NB4 (cell line): ENCODE measurements at regions not wholly inside any gene's neighbourhood (a gene's known extent, or its start where the extent isn't known, plus 50 kb on each side); places are given as distances from the start of the nearest gene placed in this dataset.

Source experiments
- CTCF ChIP-seq: IDR thresholded peaks from one replicate; pipeline ENCODE4 v1.5.1; 2012; ENCODE audit warnings: low read depth, low read length
- MAX ChIP-seq: IDR thresholded peaks from 2 replicates; pipeline ENCODE4 v1.6.1; 2011; ENCODE audit warnings: low read depth, low read length
- POLR2A ChIP-seq: IDR thresholded peaks from 2 replicates; pipeline ENCODE4 v1.6.1; 2011; ENCODE audit warnings: mild to moderate bottlenecking; ENCODE audit not compliant: insufficient read length; ENCODE audit errors: extremely low read depth

DNA sequence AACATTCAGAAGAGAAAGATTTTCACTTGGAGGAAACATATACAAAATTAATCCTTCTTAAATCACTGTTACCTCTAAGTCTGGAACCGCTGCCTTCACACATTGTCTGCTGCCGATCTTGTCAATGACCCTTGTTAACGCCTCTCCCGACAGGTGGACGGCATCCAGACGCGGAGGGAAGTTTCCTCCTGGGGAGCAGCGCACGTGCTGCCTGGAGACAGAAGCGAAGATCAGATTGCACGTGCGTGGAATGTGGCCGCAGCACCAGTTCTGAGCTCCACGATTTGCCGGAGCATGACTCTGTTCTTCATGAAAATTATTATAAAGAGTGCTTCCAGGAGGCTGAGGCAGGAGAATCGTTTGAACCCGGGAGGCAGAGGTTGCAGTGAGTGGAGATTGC is 183.6 kb upstream of the IRX4 start:
- TF ChIP-seq CTCF: no peak
- no peak for TF ChIP-seq POLR2A
- TF ChIP-seq MAX: no peak
